ENCODE measurements at regions not wholly inside any gene's neighbourhood (a gene's known extent, or its start where the extent isn't known, plus 50 kb on each side); places are given as distances from the start of the nearest gene placed in this dataset.
"Not testable (repeated sequence)": the region's sequence is repeated elsewhere in the genome, so short reads cannot be mapped to it uniquely, and the experiment has no call there.

DNA sequence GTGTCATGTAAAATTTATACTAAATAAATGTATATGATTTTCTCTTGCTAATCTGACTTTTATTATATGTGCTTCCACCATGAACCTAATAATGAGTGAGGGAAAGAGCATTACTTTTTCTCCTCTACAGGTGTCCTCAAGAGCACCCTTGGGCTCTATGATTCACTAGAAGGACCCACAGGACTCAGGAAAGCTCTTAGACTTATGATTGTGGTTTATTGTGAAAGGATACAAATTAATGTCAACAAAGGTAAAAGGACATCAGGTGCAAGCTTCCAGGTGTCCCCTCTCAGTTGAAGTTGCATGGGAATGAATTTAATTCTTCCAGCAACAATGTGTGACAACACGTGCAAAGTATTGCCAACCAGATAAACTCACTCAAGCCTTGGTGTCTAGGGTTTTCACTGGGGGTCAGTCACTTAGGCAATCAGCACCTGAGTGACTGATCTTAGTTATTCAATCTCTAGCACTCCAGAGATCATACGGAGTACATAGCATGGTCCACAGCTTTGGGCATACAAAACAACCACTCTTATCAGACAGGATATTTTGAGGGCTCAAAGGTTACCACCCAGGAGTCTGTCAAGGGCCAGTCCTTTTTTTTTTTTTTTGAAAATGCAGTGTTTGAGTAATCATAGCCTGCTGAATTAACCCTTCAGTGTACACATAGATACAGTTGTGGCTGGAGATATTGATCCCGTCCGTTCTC lies 1518.1 kb downstream of the KHDRBS2 start:
- not testable (repeated sequence) for H3F3A ChIP-seq (ENCODE audit: low read depth); H3K9ac ChIP-seq; H4K20me1 ChIP-seq (ENCODE audit: low read depth); H3K36me3 ChIP-seq; H3K4me1 ChIP-seq; H3K27me3 ChIP-seq; H3K9me3 Mint-ChIP-seq; H3K4me3 Mint-ChIP-seq; H3K4me2 ChIP-seq; H3K9me3 ChIP-seq (ENCODE audit: low read depth); DNase-seq (ENCODE audit: low spot score); H2AFZ ChIP-seq (replicated peaks); H3K27ac ChIP-seq; H3K27me3 Mint-ChIP-seq (ENCODE audit: insufficient read depth, low read depth); H3K4me3 ChIP-seq; H3K79me2 ChIP-seq (ENCODE audit: low read depth); H3K4me1 Mint-ChIP-seq; H3K36me3 Mint-ChIP-seq; H3K27ac Mint-ChIP-seq

DNA sequence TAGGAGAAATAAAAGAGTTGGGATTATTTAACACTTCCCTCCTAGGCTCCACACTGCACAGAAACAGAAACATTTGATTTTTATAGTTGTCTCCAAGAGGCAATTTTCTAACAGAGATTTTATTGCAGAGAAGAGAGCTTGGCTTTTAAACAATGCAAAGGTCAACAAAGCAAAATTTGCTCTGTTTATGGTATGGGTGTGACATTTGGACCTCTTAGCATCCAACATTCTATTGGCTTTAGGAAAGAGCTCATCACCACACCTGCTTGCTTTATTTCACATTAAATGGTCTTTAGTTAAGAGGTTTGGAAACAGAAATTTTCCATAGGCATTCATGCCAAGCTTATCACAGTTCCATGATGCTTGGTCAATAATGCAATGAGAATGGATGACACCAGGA lies 1520.7 kb downstream of the KHDRBS2 start:
- H3K36me3 ChIP-seq; H3K4me1 ChIP-seq; H3K4me3 Mint-ChIP-seq; H3K4me2 ChIP-seq; H3K79me2 ChIP-seq (ENCODE audit: low read depth); H3K4me3 ChIP-seq; H3K36me3 Mint-ChIP-seq; H3K27ac ChIP-seq; H3K4me1 Mint-ChIP-seq; H3F3A ChIP-seq (ENCODE audit: low read depth); H3K9me3 Mint-ChIP-seq; H3K27ac Mint-ChIP-seq; H4K20me1 ChIP-seq (ENCODE audit: low read depth); DNase-seq (ENCODE audit: low spot score); H3K9me3 ChIP-seq (ENCODE audit: low read depth); H3K27me3 Mint-ChIP-seq (ENCODE audit: insufficient read depth, low read depth); H2AFZ ChIP-seq (replicated peaks); H3K9ac ChIP-seq; H3K27me3 ChIP-seq: not testable (repeated sequence)

DNA sequence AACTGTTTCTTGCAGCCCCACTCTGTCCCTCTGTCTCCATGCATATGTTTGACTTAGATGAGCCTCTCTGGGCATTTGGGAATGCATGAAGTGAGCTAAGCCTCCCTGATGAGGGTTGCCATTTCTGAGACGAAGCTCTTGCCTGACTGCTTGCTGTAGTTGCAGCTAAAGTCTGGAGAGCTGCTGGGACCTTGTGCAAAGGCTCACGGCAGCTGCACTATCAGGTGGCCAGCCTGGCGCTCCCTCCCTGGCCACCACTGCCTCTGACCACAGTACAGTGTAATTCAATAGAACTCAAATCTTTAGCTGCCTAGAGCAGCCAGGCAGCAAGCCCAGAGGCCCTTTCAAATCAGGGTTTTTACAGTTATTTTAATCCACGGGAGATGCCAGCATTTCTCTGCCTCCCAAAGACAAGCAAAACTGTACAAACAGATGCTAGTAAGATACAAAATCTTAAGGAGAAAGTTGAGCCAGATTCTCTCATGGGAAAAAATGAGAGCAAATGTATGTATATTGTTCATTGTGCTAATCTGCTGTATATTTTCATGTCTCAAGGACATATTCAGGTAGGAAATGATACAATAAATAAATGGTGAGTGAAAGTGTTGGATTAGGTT lies 1522.5 kb downstream of the KHDRBS2 start:
- H3K4me3 Mint-ChIP-seq; H3K9ac ChIP-seq; H3K9me3 ChIP-seq (ENCODE audit: low read depth); H3K36me3 Mint-ChIP-seq; H3K4me1 ChIP-seq; H3K27ac Mint-ChIP-seq; H3F3A ChIP-seq (ENCODE audit: low read depth); H3K27ac ChIP-seq; H3K9me3 Mint-ChIP-seq; DNase-seq (ENCODE audit: low spot score); H3K4me1 Mint-ChIP-seq; H3K4me2 ChIP-seq; H3K79me2 ChIP-seq (ENCODE audit: low read depth); H4K20me1 ChIP-seq (ENCODE audit: low read depth); H3K27me3 Mint-ChIP-seq (ENCODE audit: insufficient read depth, low read depth); H3K27me3 ChIP-seq; H3K36me3 ChIP-seq; H3K4me3 ChIP-seq: not testable (repeated sequence)
- H2AFZ ChIP-seq (replicated peaks) = peak overlapping the region; percentile 63

DNA sequence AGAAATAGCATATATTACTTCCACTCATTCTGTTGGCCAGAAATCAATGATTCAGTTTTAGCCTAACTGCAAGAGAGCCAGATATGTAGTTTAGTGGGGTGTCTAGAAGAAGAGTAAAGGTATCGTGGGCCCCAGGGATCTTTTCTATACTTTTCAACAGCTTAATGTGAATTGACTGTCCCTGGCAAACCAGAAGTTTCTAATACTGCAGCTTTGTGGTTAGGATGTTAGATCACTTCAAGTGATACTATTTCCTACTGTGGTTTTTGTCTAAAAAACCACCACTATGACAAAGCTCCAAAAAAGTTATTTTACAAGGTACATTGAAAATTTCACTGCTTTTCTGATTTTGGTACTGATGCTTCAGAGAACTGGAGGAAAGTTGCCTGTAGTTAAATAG lies 1525.1 kb downstream of the KHDRBS2 start:
- DNase-seq (ENCODE audit: low spot score); H3K4me3 Mint-ChIP-seq; H3K27ac Mint-ChIP-seq; H3K27me3 ChIP-seq; H3K4me1 Mint-ChIP-seq; H3K9me3 ChIP-seq (ENCODE audit: low read depth); H3K27me3 Mint-ChIP-seq (ENCODE audit: insufficient read depth, low read depth); H3K4me1 ChIP-seq; H3K79me2 ChIP-seq (ENCODE audit: low read depth); H3K9ac ChIP-seq; H3K36me3 Mint-ChIP-seq; H3K4me3 ChIP-seq; H3F3A ChIP-seq (ENCODE audit: low read depth); H3K36me3 ChIP-seq; H3K4me2 ChIP-seq; H4K20me1 ChIP-seq (ENCODE audit: low read depth); H3K27ac ChIP-seq; H2AFZ ChIP-seq (replicated peaks): not testable (repeated sequence)
- H3K9me3 Mint-ChIP-seq = peaks cover 14% of the 10 kb centered on the region

DNA sequence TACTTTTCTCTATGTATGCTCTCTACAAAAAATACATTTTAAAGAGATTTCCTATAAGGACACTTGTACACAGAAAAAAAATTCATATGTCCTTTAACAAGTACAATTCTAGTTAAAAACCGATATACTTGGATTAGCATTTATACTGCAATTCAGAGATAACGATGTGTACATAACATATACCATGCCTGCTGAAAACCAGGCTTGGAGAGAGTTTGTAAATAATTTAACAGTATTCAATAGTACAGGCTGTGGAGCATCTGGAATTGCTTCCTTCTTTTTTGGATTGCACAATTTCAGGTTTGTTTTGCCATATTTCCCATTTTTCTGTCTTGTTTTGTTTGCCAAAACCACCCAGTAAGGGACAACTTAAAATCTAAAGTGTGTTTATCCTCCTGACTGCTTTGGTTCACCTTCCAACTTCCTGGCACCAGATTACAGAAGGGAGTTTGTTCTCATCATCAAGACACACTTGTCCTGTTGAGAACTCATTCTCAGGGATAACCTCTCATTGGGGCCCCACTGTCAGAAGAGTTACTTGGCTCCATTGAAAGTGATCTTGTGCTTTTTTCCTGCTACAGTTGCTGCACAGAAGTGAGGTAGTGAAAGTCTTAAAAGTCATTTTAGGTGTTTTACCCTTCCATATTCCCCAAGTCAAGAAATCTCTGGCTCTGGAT lies 1526.7 kb downstream of the KHDRBS2 start:
- H3K4me1 Mint-ChIP-seq; H3K9me3 ChIP-seq (ENCODE audit: low read depth); H3K4me3 Mint-ChIP-seq; H4K20me1 ChIP-seq (ENCODE audit: low read depth); H3F3A ChIP-seq (ENCODE audit: low read depth); H3K4me2 ChIP-seq; H3K36me3 Mint-ChIP-seq; H3K27me3 Mint-ChIP-seq (ENCODE audit: insufficient read depth, low read depth); H3K27ac ChIP-seq; H3K4me3 ChIP-seq; H3K27ac Mint-ChIP-seq; H3K9ac ChIP-seq; H3K27me3 ChIP-seq; H3K79me2 ChIP-seq (ENCODE audit: low read depth); H3K4me1 ChIP-seq; DNase-seq (ENCODE audit: low spot score); H2AFZ ChIP-seq (replicated peaks); H3K36me3 ChIP-seq: not testable (repeated sequence)
- peaks cover 19% of the 10 kb centered on the region for H3K9me3 Mint-ChIP-seq

DNA sequence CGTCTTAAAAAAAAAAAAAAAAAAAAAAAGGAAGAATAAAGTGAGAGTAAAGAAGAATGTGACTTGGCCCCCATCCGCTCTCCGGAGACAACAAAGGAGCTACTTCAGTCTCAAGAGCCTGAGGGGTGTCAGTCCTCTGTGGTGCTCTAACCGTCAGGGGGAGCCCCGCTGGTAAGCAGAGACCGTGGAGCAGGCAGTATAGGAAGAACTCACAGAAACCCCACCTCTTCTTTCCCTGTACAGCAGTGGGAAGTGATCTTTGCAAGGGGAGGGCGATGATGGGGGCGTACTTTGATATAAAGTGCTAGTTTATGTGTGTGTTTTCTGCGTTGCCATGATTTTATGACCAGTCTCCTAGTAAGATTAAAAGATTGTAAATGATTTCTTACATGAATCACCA lies 1527.3 kb downstream of the KHDRBS2 start:
- H3K27ac Mint-ChIP-seq; H3K27ac ChIP-seq; H3K36me3 Mint-ChIP-seq; H3K27me3 Mint-ChIP-seq (ENCODE audit: insufficient read depth, low read depth); H3K4me3 ChIP-seq; DNase-seq (ENCODE audit: low spot score); H3K27me3 ChIP-seq; H4K20me1 ChIP-seq (ENCODE audit: low read depth); H3F3A ChIP-seq (ENCODE audit: low read depth); H2AFZ ChIP-seq (replicated peaks); H3K79me2 ChIP-seq (ENCODE audit: low read depth); H3K4me1 Mint-ChIP-seq; H3K36me3 ChIP-seq; H3K9ac ChIP-seq; H3K4me1 ChIP-seq; H3K4me2 ChIP-seq; H3K9me3 ChIP-seq (ENCODE audit: low read depth); H3K4me3 Mint-ChIP-seq: not testable (repeated sequence)
- H3K9me3 Mint-ChIP-seq = peaks cover 19% of the 10 kb centered on the region

All from neural progenitor cell (in vitro differentiated cells).